Prostate gland (tissue), 2 donors: ENCODE measurements at regions not wholly inside any gene's neighbourhood (a gene's known extent, or its start where the extent isn't known, plus 50 kb on each side); places are given as distances from the start of the nearest gene placed in this dataset.

Experiments used
- DNase-seq: peaks from one replicate; pipeline ENCODE4 v3.0.0-alpha.2; 2019; ENCODE audit warnings: low spot score
- H3K27ac ChIP-seq, 2 donors: fragments of 200-600 bp; sonication (generic); 2 replicates each; pipeline ENCODE4 v1.5.1; 2017 to 2019
- H3K27me3 ChIP-seq: fragments of 200-600 bp; sonication (generic); replicated peaks from 2 replicates; pipeline ENCODE4 v1.5.1; 2019; ENCODE audit not compliant: insufficient read depth
- H3K36me3 ChIP-seq, 2 donors: fragments of 200-600 bp; sonication (generic); 1 replicate in 1 of 2; 2 replicates in 1 of 2; pipeline versions ENCODE4 v1.5.1 to v1.8.1; 2017 to 2019
- H3K4me1 ChIP-seq: fragments of 200-600 bp; sonication (generic); replicated peaks from 2 replicates; pipeline ENCODE4 v1.5.1; 2019
- H3K4me3 ChIP-seq, 2 donors: fragments of 200-600 bp; sonication (generic); 2 replicates each; pipeline ENCODE4 v1.5.1; 2017 to 2019
- H3K9me3 ChIP-seq: fragments of 200-600 bp; sonication (generic); 2 replicates; pipeline ENCODE4 v1.5.1; 2017
- POLR2A ChIP-seq: fragments of 450-650 bp; IDR thresholded peaks from one replicate; pipeline ENCODE4 v1.6.1; 2016; ENCODE audit warnings: antibody characterized with exemption, mild to moderate bottlenecking
- POLR2AphosphoS5 ChIP-seq: sonication (generic); formaldehyde crosslinking; IDR thresholded peaks from one replicate; pipeline ENCODE4 v1.6.1; 2017; ENCODE audit warnings: antibody characterized with exemption
- WGBS: methylation state at CpG from one replicate; pipeline ENCODE4 v1.1.5; 2018; 5-methylcytosine and 5-hydroxymethylcytosine counted together
- intact Hi-C: fragments of 100-400 bp; cut with DNase I; formaldehyde crosslinking; loops from one replicate; pipeline ENCODE4 v1.14.2; 2022
- TF ChIP-seq, protein P1 (sequence below), 4 experiments: fragments of 200-600 bp in 2 of 4; fragments of 450-650 bp in 2 of 4; sonication (generic) in 2 of 4; IDR thresholded peaks; 1 replicate in 3 of 4; 2 replicates in 1 of 4; pipeline ENCODE4 v1.5.1; 2016 to 2019; ENCODE audit warnings: antibody characterized with exemption in 4 of 4, mild to moderate bottlenecking in 2 of 4, moderate library complexity in 2 of 4

- TF ChIP-seq, protein P1, sequence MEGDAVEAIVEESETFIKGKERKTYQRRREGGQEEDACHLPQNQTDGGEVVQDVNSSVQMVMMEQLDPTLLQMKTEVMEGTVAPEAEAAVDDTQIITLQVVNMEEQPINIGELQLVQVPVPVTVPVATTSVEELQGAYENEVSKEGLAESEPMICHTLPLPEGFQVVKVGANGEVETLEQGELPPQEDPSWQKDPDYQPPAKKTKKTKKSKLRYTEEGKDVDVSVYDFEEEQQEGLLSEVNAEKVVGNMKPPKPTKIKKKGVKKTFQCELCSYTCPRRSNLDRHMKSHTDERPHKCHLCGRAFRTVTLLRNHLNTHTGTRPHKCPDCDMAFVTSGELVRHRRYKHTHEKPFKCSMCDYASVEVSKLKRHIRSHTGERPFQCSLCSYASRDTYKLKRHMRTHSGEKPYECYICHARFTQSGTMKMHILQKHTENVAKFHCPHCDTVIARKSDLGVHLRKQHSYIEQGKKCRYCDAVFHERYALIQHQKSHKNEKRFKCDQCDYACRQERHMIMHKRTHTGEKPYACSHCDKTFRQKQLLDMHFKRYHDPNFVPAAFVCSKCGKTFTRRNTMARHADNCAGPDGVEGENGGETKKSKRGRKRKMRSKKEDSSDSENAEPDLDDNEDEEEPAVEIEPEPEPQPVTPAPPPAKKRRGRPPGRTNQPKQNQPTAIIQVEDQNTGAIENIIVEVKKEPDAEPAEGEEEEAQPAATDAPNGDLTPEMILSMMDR (IDR thresholded peaks at IDR 0.05): no peak
- TF ChIP-seq POLR2AphosphoS5: no peak
- TF ChIP-seq POLR2A: no peak
- no peak for DNase-seq
- Histone ChIP-seq H3K4me1 (no peaks in the 10 kb centered on the region), H3K36me3 (no peaks in the 10 kb centered on the region), H3K27ac (no peak overlapping the region), H3K4me3 (no peak overlapping the region), H3K27me3 (no peaks in the 10 kb centered on the region), H3K9me3 (no peaks in the 10 kb centered on the region)
- intact Hi-C loops: loop anchor here (1.0 to 10.0 kb wide), 2 partner anchors 108 to 284 kb away; no protein-coding TSS in a partner anchor
Measured at GRCh38 chr6:138000941-138001340, 106.3 kb downstream of the PERP start.

- Histone ChIP-seq H3K4me3 (no peak overlapping the region), H3K4me1 (no peaks in the 10 kb centered on the region), H3K27ac (no peak overlapping the region), H3K36me3 (no peaks in the 10 kb centered on the region), H3K9me3 (no peaks in the 10 kb centered on the region), H3K27me3 (no peaks in the 10 kb centered on the region)
- WGBS: 10% methylated on average over 6 of the region's 6 CpGs
- intact Hi-C loops: loop anchor here (1.0 to 10.0 kb wide), 2 partner anchors 107 to 283 kb away; no protein-coding TSS in a partner anchor
- peak; percentile 65 for DNase-seq
- TF ChIP-seq POLR2A (no peak), POLR2AphosphoS5 (peak; percentile 66)
- TF ChIP-seq, protein P1 (IDR thresholded peaks at IDR 0.05): peak; percentile 73 to 91 (median 90)
Measured at GRCh38 chr6:138001750-138002349, 105.4 kb downstream of the PERP start.

DNA sequence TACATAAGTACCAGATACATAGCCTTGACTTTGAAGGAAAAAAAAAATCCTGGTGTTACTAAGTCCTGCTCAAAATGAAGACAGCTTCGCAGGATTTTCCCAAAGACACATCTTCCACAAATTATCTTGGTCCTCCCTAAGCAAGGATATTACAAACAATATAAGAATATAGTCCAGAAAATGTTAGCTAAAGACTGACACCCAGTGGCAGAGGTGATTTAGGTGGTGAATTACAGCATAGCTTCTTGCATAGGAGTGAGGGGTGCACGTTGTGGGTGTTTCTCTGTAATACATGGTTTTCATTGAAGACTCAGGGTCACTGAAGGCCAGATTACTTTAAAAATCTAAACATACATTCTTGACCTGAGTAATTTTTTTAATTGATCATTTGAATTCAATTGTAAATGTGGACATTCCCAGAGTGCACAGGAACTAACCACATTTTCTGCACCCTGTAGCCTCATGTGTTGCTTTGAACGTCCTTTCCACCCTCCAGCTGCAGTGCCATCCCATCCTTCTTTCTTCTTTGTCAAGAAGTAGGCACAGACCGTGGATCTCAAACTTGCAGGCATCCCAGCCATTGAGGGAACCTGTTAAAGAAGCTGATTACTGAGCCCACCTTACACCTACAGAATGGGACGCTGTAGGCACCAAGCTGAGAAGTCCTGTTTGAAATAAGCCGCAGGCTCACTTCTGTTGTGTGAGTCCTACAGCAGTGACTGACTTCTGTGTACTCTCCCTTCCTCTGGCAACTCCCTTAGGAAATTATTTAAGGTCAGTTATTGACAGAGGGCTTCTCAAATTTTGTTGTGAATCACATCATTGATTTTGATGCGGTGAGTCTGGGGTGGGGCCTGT is 102.6 kb downstream of the PERP start:
- Histone ChIP-seq H3K9me3 (no peaks in the 10 kb centered on the region), H3K27me3 (no peaks in the 10 kb centered on the region), H3K4me3 (no peak overlapping the region), H3K36me3 (no peaks in the 10 kb centered on the region), H3K4me1 (no peaks in the 10 kb centered on the region), H3K27ac (no peak overlapping the region)
- intact Hi-C loops: loop anchor here (10.0 kb wide), 1 partner anchor 280 kb away; no protein-coding TSS in a partner anchor
- TF ChIP-seq, protein P1 (IDR thresholded peaks at IDR 0.05): peak in 3 of 4 experiments; percentile 26 to 45 (median 43)
- no peak for TF ChIP-seq POLR2AphosphoS5
- DNase-seq: no peak
- WGBS: 55% methylated on average over 7 of the region's 7 CpGs

DNA sequence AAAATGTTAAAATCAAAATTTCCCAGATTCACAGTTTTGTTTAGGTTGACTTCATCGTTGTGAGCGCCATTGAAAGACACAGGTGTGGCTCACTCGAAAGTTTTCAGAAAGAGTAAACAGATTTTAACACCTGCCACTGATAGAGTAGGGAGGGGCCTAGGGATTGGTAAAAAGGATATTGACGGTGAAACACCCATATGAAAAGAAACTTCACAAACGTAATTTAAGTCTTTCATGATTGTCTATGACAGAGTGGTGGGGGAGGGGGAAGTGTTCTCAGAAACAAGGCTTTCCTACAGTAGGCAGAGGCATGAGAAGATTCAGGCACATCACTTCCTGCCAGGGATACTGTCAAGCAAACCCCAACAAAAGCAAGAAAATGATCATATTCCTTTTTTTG is 101.4 kb downstream of the PERP start:
- Histone ChIP-seq H3K9me3 (no peaks in the 10 kb centered on the region), H3K36me3 (no peaks in the 10 kb centered on the region), H3K4me3 (no peak overlapping the region), H3K27me3 (no peaks in the 10 kb centered on the region), H3K4me1 (no peaks in the 10 kb centered on the region), H3K27ac (no peak overlapping the region)
- intact Hi-C loops: loop anchor here (10.0 kb wide), 1 partner anchor 279 kb away; no protein-coding TSS in a partner anchor
- 85% methylated on average over 5 of the region's 5 CpGs for WGBS
- DNase-seq: no peak
- TF ChIP-seq POLR2AphosphoS5 (no peak), POLR2A (no peak)
- TF ChIP-seq, protein P1 (IDR thresholded peaks at IDR 0.05): no peak
